WTC11 (cell line): ENCODE measurements at regions not wholly inside any gene's neighbourhood (a gene's known extent, or its start where the extent isn't known, plus 50 kb on each side); places are given as distances from the start of the nearest gene placed in this dataset.
"Not testable (repeated sequence)": the region's sequence is repeated elsewhere in the genome, so short reads cannot be mapped to it uniquely, and the experiment has no call there.

Source experiments
- ATAC-seq: fragments of 200-7000 bp; cut with Tn5 transposase; 2 replicates; pipeline ENCODE4 v1.10.0; 2021; ENCODE audit warnings: mild to moderate bottlenecking, moderate library complexity
- CTCF ChIA-PET: fragments of 300-600 bp; sonication (Branson Sonifier 250); formaldehyde crosslinking; loops from one replicate; lab custom pipeline; 2021; ENCODE audit warnings: antibody characterized with exemption; lab: Charles Lee
- POLR2A ChIA-PET: fragments of 350-600 bp; sonication (Branson Sonifier 250); formaldehyde crosslinking; loops from one replicate; lab custom pipeline; 2021; ENCODE audit warnings: antibody characterized with exemption; lab: Charles Lee
- DNase-seq: peaks from one replicate; pipeline ENCODE4 v3.0.0; 2021; ENCODE audit warnings: low spot score
- H3K27ac Mint-ChIP-seq: 2 replicates; pipeline ENCODE4 v1.8.0; 2021; ENCODE audit warnings: mixed read lengths
- H3K27me3 Mint-ChIP-seq: 2 replicates; pipeline ENCODE4 v1.8.0; 2021; ENCODE audit warnings: low read depth, mild to moderate bottlenecking, moderate library complexity, mixed read lengths
- H3K36me3 Mint-ChIP-seq: 2 replicates; pipeline ENCODE4 v1.8.0; 2021; ENCODE audit warnings: mixed read lengths
- H3K4me1 Mint-ChIP-seq: 2 replicates; pipeline ENCODE4 v1.8.0; 2022; ENCODE audit warnings: mixed read lengths
- H3K4me3 Mint-ChIP-seq: 2 replicates; pipeline ENCODE4 v1.8.0; 2021; ENCODE audit warnings: mild to moderate bottlenecking, moderate library complexity, mixed read lengths
- H3K9me3 Mint-ChIP-seq: 2 replicates; pipeline ENCODE4 v1.8.0; 2021; ENCODE audit warnings: mixed read lengths
- ATF1 ChIP-seq: sonication (generic); formaldehyde crosslinking; IDR thresholded peaks from 2 replicates; pipeline ENCODE4 v1.8.1; 2023; ENCODE audit warnings: mild to moderate bottlenecking, moderate library complexity, missing genetic modification reagents
- CREB1 ChIP-seq: sonication (generic); formaldehyde crosslinking; IDR thresholded peaks from 2 replicates; pipeline ENCODE4 v1.8.0; 2023; ENCODE audit warnings: mild to moderate bottlenecking, missing genetic modification reagents
- FOXJ3 ChIP-seq: sonication (generic); formaldehyde crosslinking; IDR thresholded peaks from 2 replicates; pipeline ENCODE4 v1.9.0; 2021; ENCODE audit warnings: missing genetic modification reagents, mild to moderate bottlenecking, borderline replicate concordance
- NFYB ChIP-seq: sonication (generic); formaldehyde crosslinking; conservative IDR thresholded peaks from 2 replicates; pipeline ENCODE4 v1.8.0; 2022; ENCODE audit warnings: low read depth, missing genetic modification reagents
- SOX15 ChIP-seq: fragments of 250-450 bp; sonication (Bioruptor Pico); IDR thresholded peaks from 2 replicates; pipeline ENCODE4 v1.9.0; 2021; ENCODE audit warnings: mild to moderate bottlenecking
- ZNF121 ChIP-seq: sonication (generic); formaldehyde crosslinking; IDR thresholded peaks from 2 replicates; pipeline ENCODE4 v1.8.0; 2023; ENCODE audit warnings: missing genetic modification reagents
- ZNF232 ChIP-seq: sonication (generic); formaldehyde crosslinking; IDR thresholded peaks from 2 replicates; pipeline ENCODE4 v1.8.0; 2022; ENCODE audit warnings: mild to moderate bottlenecking, missing genetic modification reagents
- ZNF281 ChIP-seq: sonication (generic); formaldehyde crosslinking; IDR thresholded peaks from 2 replicates; pipeline ENCODE4 v1.8.0; 2023; ENCODE audit warnings: mild to moderate bottlenecking, missing genetic modification reagents
- ZNF317 ChIP-seq: sonication (generic); formaldehyde crosslinking; IDR thresholded peaks from 2 replicates; pipeline ENCODE4 v1.8.1; 2023; ENCODE audit warnings: low read depth, mild to moderate bottlenecking, moderate library complexity, missing genetic modification reagents, borderline replicate concordance
- ZNF396 ChIP-seq: fragments of 250-450 bp; sonication (Bioruptor Pico); IDR thresholded peaks from 2 replicates; pipeline ENCODE4 v1.8.0; 2021; ENCODE audit warnings: mild to moderate bottlenecking, moderate library complexity, borderline replicate concordance
- ZNF423 ChIP-seq: fragments of 250-450 bp; sonication (Bioruptor Pico); IDR thresholded peaks from 2 replicates; pipeline ENCODE4 v2.1.2; 2022; ENCODE audit warnings: mild to moderate bottlenecking, moderate library complexity
- ZNF425 ChIP-seq: fragments of 250-450 bp; sonication (Bioruptor Pico); conservative IDR thresholded peaks from 2 replicates; pipeline ENCODE4 v1.9.0; 2021; ENCODE audit warnings: mild to moderate bottlenecking
- TF ChIP-seq, protein P1 (sequence below): sonication (generic); formaldehyde crosslinking; IDR thresholded peaks from 2 replicates; pipeline ENCODE4 v1.8.1; 2022; ENCODE audit warnings: mild to moderate bottlenecking, missing genetic modification reagents, moderate library complexity, borderline replicate concordance
- TF ChIP-seq, protein P2 (sequence below): fragments of 250-450 bp; sonication (Bioruptor Pico); IDR thresholded peaks from 2 replicates; pipeline ENCODE4 v1.8.0; 2021; ENCODE audit warnings: mild to moderate bottlenecking

DNA sequence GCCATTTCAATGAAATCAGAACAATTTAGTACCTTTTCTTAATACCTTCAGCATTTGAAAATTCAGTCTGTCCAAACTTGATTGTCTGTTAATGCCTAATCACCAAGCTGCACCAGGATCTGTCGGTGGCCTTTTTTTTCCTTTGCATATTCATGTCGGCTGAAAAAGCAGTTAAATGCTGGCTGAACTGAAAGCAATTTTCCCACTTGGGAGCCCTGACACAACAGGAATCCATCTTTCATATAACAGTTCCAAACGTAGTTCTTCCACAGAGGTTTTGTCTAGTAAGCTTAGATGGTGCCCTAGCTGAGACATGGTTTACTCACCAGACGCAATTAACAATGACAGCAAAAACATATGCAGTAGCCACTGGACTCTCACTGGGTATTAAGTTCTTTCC, 83.6 kb upstream of the CHCHD3 start:
- CTCF ChIA-PET: no interaction called here
- TF ChIP-seq SOX15 (CRISPR knock-in tag) (no peak), CREB1 (CRISPR knock-in tag) (no peak), FOXJ3 (no peak), ZNF281 (CRISPR knock-in tag) (no peak), ATF1 (no peak), ZNF396 (CRISPR knock-in tag) (no peak), ZNF425 (no peak), ZNF423 (CRISPR knock-in tag) (no peak), ZNF232 (CRISPR knock-in tag) (no peak), NFYB (CRISPR knock-in tag) (no peak), ZNF121 (CRISPR knock-in tag) (no peak)
- TF ChIP-seq, protein P1, sequence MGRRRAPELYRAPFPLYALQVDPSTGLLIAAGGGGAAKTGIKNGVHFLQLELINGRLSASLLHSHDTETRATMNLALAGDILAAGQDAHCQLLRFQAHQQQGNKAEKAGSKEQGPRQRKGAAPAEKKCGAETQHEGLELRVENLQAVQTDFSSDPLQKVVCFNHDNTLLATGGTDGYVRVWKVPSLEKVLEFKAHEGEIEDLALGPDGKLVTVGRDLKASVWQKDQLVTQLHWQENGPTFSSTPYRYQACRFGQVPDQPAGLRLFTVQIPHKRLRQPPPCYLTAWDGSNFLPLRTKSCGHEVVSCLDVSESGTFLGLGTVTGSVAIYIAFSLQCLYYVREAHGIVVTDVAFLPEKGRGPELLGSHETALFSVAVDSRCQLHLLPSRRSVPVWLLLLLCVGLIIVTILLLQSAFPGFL (CRISPR knock-in tag): no peak
- TF ChIP-seq, protein P2, sequence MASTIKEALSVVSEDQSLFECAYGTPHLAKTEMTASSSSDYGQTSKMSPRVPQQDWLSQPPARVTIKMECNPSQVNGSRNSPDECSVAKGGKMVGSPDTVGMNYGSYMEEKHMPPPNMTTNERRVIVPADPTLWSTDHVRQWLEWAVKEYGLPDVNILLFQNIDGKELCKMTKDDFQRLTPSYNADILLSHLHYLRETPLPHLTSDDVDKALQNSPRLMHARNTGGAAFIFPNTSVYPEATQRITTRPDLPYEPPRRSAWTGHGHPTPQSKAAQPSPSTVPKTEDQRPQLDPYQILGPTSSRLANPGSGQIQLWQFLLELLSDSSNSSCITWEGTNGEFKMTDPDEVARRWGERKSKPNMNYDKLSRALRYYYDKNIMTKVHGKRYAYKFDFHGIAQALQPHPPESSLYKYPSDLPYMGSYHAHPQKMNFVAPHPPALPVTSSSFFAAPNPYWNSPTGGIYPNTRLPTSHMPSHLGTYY (CRISPR knock-in tag): no peak
- no peaks in the 10 kb centered on the region for H3K36me3 Mint-ChIP-seq
- ATAC-seq (no peak), DNase-seq (no peak)
- POLR2A ChIA-PET: interaction anchor here (1.4 kb wide), 1 partner anchor 22 kb away, joined by 4 read pairs; no protein-coding TSS in a partner anchor
- no peaks in the 10 kb centered on the region for H3K27me3 Mint-ChIP-seq
- no peaks in the 10 kb centered on the region for H3K9me3 Mint-ChIP-seq
- H3K27ac Mint-ChIP-seq: no peak overlapping the region
- peaks cover 27% of the 10 kb centered on the region for H3K4me1 Mint-ChIP-seq
- no peak overlapping the region for H3K4me3 Mint-ChIP-seq

- H3K27ac Mint-ChIP-seq: no peak overlapping the region
- DNase-seq (no peak), ATAC-seq (no peak)
- ChIA-PET CTCF (interaction anchor here (1.0 kb wide), 1 partner anchor 28 kb away, joined by 4 read pairs; no protein-coding TSS in a partner anchor), POLR2A (no interaction called here)
- peaks cover 32% of the 10 kb centered on the region for H3K4me1 Mint-ChIP-seq
- no peak for TF ChIP-seq ZNF317 (CRISPR knock-in tag)
- no peak for TF ChIP-seq ZNF121 (CRISPR knock-in tag)
- H3K27me3 Mint-ChIP-seq: no peaks in the 10 kb centered on the region
- no peaks in the 10 kb centered on the region for H3K36me3 Mint-ChIP-seq
- H3K9me3 Mint-ChIP-seq: no peaks in the 10 kb centered on the region
- H3K4me3 Mint-ChIP-seq: no peak overlapping the region
These were observed 85.4 kb upstream of the CHCHD3 start for GRCh38 chr7:133167300-133167699.

DNA sequence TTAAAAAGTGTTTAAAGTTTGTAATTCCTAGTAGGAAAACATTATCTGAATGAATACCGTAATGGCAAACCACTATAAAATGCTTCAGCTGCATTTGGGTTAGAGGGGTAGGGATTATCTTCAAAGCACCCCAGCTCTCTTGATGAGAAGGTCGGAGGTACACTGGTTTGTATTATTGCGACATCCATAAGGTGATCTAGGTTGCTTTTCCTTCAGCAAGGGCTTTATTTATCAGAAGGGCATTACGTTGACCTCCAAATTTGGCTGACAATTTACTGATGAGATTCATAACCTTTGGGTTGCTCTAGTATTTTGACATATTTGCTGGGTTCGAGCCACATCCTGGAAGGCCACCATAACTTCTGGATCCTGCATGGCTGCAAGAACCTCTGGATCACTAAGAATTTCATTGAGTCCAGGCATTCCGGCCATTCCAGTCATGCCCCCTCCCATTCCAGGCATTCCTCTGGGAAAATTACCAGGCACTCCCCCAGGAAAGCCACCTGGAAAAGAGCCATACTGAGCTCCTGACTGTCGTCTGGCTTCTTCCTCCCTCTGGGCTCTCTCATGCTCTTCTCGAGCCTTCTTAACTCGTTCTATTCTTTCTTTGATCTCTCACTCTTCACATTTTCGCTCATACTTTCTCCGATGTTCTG, 83.6 kb upstream of the EXOC4 start:
- DNase-seq: peak; percentile 29
- POLR2A ChIA-PET, H3K4me3 Mint-ChIP-seq, H3K9me3 Mint-ChIP-seq, H3K36me3 Mint-ChIP-seq, H3K27me3 Mint-ChIP-seq, ATAC-seq, CTCF ChIA-PET: not testable (repeated sequence)
- peaks cover 32% of the 10 kb centered on the region for H3K4me1 Mint-ChIP-seq
- H3K27ac Mint-ChIP-seq: peak overlapping the region; percentile 61; the same call in 1 of the 2 replicates

GRCh38 chr7:133177476-133177875, 75.4 kb upstream of the EXOC4 start:
- H3K4me3 Mint-ChIP-seq, H3K4me1 Mint-ChIP-seq, ATAC-seq, CTCF ChIA-PET, H3K9me3 Mint-ChIP-seq, DNase-seq, H3K27me3 Mint-ChIP-seq, H3K36me3 Mint-ChIP-seq, H3K27ac Mint-ChIP-seq: not testable (repeated sequence)
- POLR2A ChIA-PET: interaction anchor here (0.7 kb wide), 1 partner anchor 427 kb away, joined by 7 read pairs; no protein-coding TSS in a partner anchor
